ENCODE measurements at regions not wholly inside any gene's neighbourhood (a gene's known extent, or its start where the extent isn't known, plus 50 kb on each side); places are given as distances from the start of the nearest gene placed in this dataset.

DNA sequence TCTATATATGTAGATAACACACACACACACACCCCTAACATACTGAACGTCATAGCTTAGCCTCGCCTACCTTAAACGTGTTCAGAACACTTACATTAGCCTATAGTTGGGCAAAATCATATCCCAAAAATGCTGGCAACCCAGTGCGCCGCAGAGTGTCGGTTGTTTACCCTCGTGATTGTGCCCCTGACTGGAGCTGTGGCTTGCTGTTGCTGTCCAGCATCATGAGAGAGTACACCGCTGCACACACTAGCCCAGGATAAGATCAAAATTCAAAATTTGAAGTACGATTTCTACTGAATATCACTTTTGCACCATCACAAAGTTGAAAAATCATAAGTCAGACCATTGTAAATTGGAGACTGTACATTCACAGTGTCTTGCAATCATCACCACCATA is 73.1 kb upstream of the COG2 start:
- TF ChIP-seq, protein P1, sequence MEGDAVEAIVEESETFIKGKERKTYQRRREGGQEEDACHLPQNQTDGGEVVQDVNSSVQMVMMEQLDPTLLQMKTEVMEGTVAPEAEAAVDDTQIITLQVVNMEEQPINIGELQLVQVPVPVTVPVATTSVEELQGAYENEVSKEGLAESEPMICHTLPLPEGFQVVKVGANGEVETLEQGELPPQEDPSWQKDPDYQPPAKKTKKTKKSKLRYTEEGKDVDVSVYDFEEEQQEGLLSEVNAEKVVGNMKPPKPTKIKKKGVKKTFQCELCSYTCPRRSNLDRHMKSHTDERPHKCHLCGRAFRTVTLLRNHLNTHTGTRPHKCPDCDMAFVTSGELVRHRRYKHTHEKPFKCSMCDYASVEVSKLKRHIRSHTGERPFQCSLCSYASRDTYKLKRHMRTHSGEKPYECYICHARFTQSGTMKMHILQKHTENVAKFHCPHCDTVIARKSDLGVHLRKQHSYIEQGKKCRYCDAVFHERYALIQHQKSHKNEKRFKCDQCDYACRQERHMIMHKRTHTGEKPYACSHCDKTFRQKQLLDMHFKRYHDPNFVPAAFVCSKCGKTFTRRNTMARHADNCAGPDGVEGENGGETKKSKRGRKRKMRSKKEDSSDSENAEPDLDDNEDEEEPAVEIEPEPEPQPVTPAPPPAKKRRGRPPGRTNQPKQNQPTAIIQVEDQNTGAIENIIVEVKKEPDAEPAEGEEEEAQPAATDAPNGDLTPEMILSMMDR (conservative IDR thresholded peaks at IDR 0.05; ENCODE audit: low read depth, low read length), result no peak
- TF ChIP-seq EZH2 (IDR thresholded peaks at IDR 0.05; ENCODE audit: low read length, unreplicated experiment), result no peak
- no peak for TF ChIP-seq EZH2phosphoT487 (IDR thresholded peaks at IDR 0.05; ENCODE audit: borderline replicate concordance, low read length)

All from PC-3 (cell line).